ENCODE measurements at regions not wholly inside any gene's neighbourhood (a gene's known extent, or its start where the extent isn't known, plus 50 kb on each side); places are given as distances from the start of the nearest gene placed in this dataset.

- TF ChIP-seq ZNF384 (IDR thresholded peaks at IDR 0.05; ENCODE audit: low read depth, low read length): no peak
- no peak for TF ChIP-seq ETV5 (CRISPR knock-in tag; IDR thresholded peaks at IDR 0.05; ENCODE audit: low read depth)
- no peak for TF ChIP-seq BCL6 (CRISPR knock-in tag; IDR thresholded peaks at IDR 0.05)
- TF ChIP-seq E4F1 (CRISPR knock-in tag; IDR thresholded peaks at IDR 0.05; ENCODE audit: borderline replicate concordance): no peak
- Histone ChIP-seq H3K9me1 (ENCODE audit: control insufficient read depth, insufficient read depth, low read length) (no peaks in the 10 kb centered on the region), H3K27ac (ENCODE audit: extremely low read depth, low read depth, low read length) (no peak overlapping the region), H2AFZ (ENCODE audit: low read depth, low read length) (no peak overlapping the region), H3K4me2 (ENCODE audit: insufficient read depth, low read length) (no peak overlapping the region), H3K36me3 (ENCODE audit: control insufficient read depth, insufficient read depth, low read length) (no peaks in the 10 kb centered on the region), H3K4me1 (replicated peaks in 1 of 2; ENCODE audit: control insufficient read depth in 2 of 2, insufficient read depth in 2 of 2, low read length in 2 of 2) (no peaks in the 10 kb centered on the region), H3K9me3 (replicated peaks; ENCODE audit: control insufficient read depth, insufficient read depth, low read depth, low read length) (no peaks in the 10 kb centered on the region), H3K79me2 (ENCODE audit: control insufficient read depth, insufficient read depth, low read length) (no peaks in the 10 kb centered on the region), H3K27me3 (ENCODE audit: control insufficient read depth in 2 of 2, insufficient read depth in 2 of 2, low read length in 2 of 2) (no peaks in the 10 kb centered on the region), H4K20me1 (replicated peaks; ENCODE audit: control insufficient read depth, insufficient read depth, low read length) (no peaks in the 10 kb centered on the region), H3K4me3 (no peak overlapping the region), H3K9ac (ENCODE audit: insufficient read depth in 1 of 2, low read depth in 2 of 2, low read length in 2 of 2) (no peak overlapping the region)
- in situ Hi-C loops (cut with MboI): no loop called here
- BruUV-seq (replicated peaks): no TSS peak
- no peak for ATAC-seq
- ChIA-PET POLR2A (interaction anchor here (0.7 kb wide), 1 partner anchor 1609 kb away, joined by 3 read pairs; no protein-coding TSS in a partner anchor), CTCF (ENCODE audit: low intra/inter-chr PET ratio) (no interaction called here)
- FAIRE-seq: no peak
- no peak for DNase-seq (ENCODE audit: extremely low read depth in 1 of 4, low spot score in 3 of 4)
- 0% methylated on average over 3 of the region's 3 CpGs for WGBS (ENCODE audit: insufficient coverage, low coverage, missing lambda C conversion rate)
- intact Hi-C loops (cut with micrococcal nuclease): no loop called here
Measured at GRCh38 chr6:117195728-117196127, 69.6 kb upstream of the VGLL2 start.

- CTCF ChIA-PET (ENCODE audit: low intra/inter-chr PET ratio): no interaction called here
- DNase-seq (ENCODE audit: extremely low read depth in 1 of 4, low spot score in 3 of 4) (no peak), ATAC-seq (no peak), FAIRE-seq (no peak)
- H3K27ac ChIP-seq (ENCODE audit: extremely low read depth, low read depth, low read length): no peak overlapping the region
- no peak overlapping the region for H3K9ac ChIP-seq (ENCODE audit: insufficient read depth in 1 of 2, low read depth in 2 of 2, low read length in 2 of 2)
- H3K4me2 ChIP-seq (ENCODE audit: insufficient read depth, low read length): no peak overlapping the region
- in situ Hi-C loops (cut with MboI): no loop called here
- H3K9me3 ChIP-seq (replicated peaks; ENCODE audit: control insufficient read depth, insufficient read depth, low read depth, low read length): no peaks in the 10 kb centered on the region
- TF ChIP-seq ETV5 (CRISPR knock-in tag; IDR thresholded peaks at IDR 0.05; ENCODE audit: low read depth) (no peak), SNIP1 (IDR thresholded peaks at IDR 0.05; ENCODE audit: low read depth) (no peak), DNMT1 (IDR thresholded peaks at IDR 0.05) (no peak)
- no peaks in the 10 kb centered on the region for H4K20me1 ChIP-seq (replicated peaks; ENCODE audit: control insufficient read depth, insufficient read depth, low read length)
- H3K27me3 ChIP-seq (ENCODE audit: control insufficient read depth in 2 of 2, insufficient read depth in 2 of 2, low read length in 2 of 2): no peaks in the 10 kb centered on the region
- no peak overlapping the region for H2AFZ ChIP-seq (ENCODE audit: low read depth, low read length)
- no peaks in the 10 kb centered on the region for H3K9me1 ChIP-seq (ENCODE audit: control insufficient read depth, insufficient read depth, low read length)
- no TSS peak for BruUV-seq (replicated peaks)
- H3K4me3 ChIP-seq: no peak overlapping the region
- 0% methylated on average over 2 of the region's 2 CpGs for WGBS (ENCODE audit: insufficient coverage, low coverage, missing lambda C conversion rate)
- no peaks in the 10 kb centered on the region for H3K79me2 ChIP-seq (ENCODE audit: control insufficient read depth, insufficient read depth, low read length)
- intact Hi-C loops (cut with micrococcal nuclease): no loop called here
- no peaks in the 10 kb centered on the region for H3K36me3 ChIP-seq (ENCODE audit: control insufficient read depth, insufficient read depth, low read length)
- POLR2A ChIA-PET: no interaction called here
- no peaks in the 10 kb centered on the region for H3K4me1 ChIP-seq (replicated peaks in 1 of 2; ENCODE audit: control insufficient read depth in 2 of 2, insufficient read depth in 2 of 2, low read length in 2 of 2)
Measured at GRCh38 chr6:117200067-117200466, 65.3 kb upstream of the VGLL2 start.
